Panc1 (cell line): ENCODE measurements at regions not wholly inside any gene's neighbourhood (a gene's known extent, or its start where the extent isn't known, plus 50 kb on each side); places are given as distances from the start of the nearest gene placed in this dataset.

ENCODE experiments used
- ATAC-seq: fragments of 200-7000 bp; cut with Tn5 transposase; 2 replicates; pipeline ENCODE4 v1.9.1; 2020; ENCODE audit warnings: mild to moderate bottlenecking, moderate library complexity
- BruUV-seq: library from RNA; stranded (reverse); fragments of 400-500 nt; replicated peaks from 2 replicates; lab custom pipeline; 2021; lab: Mats Ljungman, UMichigan
- CTCF ChIA-PET: fragments of 300-600 bp; sonication (Branson Sonifier 250); formaldehyde crosslinking; loops from one replicate; lab custom pipeline; 2022; ENCODE audit warnings: antibody characterized with exemption; lab: Charles Lee
- POLR2A ChIA-PET: fragments of 300-600 bp; sonication (Branson Sonifier 250); formaldehyde crosslinking; loops from one replicate; lab custom pipeline; 2022; ENCODE audit warnings: antibody characterized with exemption; lab: Charles Lee
- DNase-seq: peaks from one replicate; pipeline ENCODE4 v3.0.0-alpha.2; 2010; ENCODE audit warnings: low read depth, low spot score
- H3K27ac ChIP-seq: 2 replicates; pipeline ENCODE4 v1.5.1; 2011; ENCODE audit warnings: mild to moderate bottlenecking, low read length, inconsistent platforms
- H3K27me3 ChIP-seq: fragments of 200-500 bp; sonication (Bioruptor generic); 2 replicates; pipeline ENCODE4 v1.6.0; 2014; ENCODE audit warnings: low read length, inconsistent platforms; ENCODE audit not compliant: control insufficient read depth, insufficient read depth
- H3K36me3 ChIP-seq: fragments of 200-500 bp; sonication (Bioruptor generic); 2 replicates; pipeline ENCODE4 v1.5.1; 2014; ENCODE audit warnings: inconsistent platforms, mild to moderate bottlenecking, low read length, moderate library complexity; ENCODE audit not compliant: control insufficient read depth, insufficient read depth
- H3K4me1 ChIP-seq: 2 replicates; pipeline ENCODE4 v1.5.1; 2011; ENCODE audit warnings: inconsistent platforms, mild to moderate bottlenecking, low read length, moderate library complexity; ENCODE audit not compliant: control insufficient read depth, insufficient read depth
- H3K4me3 ChIP-seq, 2 experiments: 2 replicates each; pipeline ENCODE4 v1.5.1; 2011 to 2012; ENCODE audit warnings: low read depth in 2 of 2, low read length in 2 of 2, mild to moderate bottlenecking in 2 of 2, inconsistent platforms in 1 of 2, moderate library complexity in 1 of 2
- H3K9me3 ChIP-seq: fragments of 200-500 bp; sonication (Bioruptor generic); 2 replicates; pipeline ENCODE4 v1.5.1; 2014; ENCODE audit warnings: low read depth, mild to moderate bottlenecking, inconsistent platforms, low read length, moderate library complexity; ENCODE audit not compliant: control insufficient read depth, insufficient read depth
- CTCF ChIP-seq: fragments of 450-650 bp; IDR thresholded peaks from 2 replicates; pipeline ENCODE4 v1.5.1; 2017; ENCODE audit warnings: mild to moderate bottlenecking
- POLR2AphosphoS5 ChIP-seq: IDR thresholded peaks from 2 replicates; pipeline ENCODE4 v1.6.1; 2012; ENCODE audit warnings: mild to moderate bottlenecking, low read depth, low read length, moderate library complexity
- REST ChIP-seq, 2 experiments: IDR thresholded peaks; 2 replicates each; pipeline ENCODE4 v1.6.1; 2011 to 2012; ENCODE audit warnings: low read depth in 2 of 2, control low read depth in 1 of 2, low read length in 1 of 2, mild to moderate bottlenecking in 1 of 2, moderate library complexity in 1 of 2; ENCODE audit not compliant: insufficient read depth in 1 of 2
- SIN3A ChIP-seq: IDR thresholded peaks from 2 replicates; pipeline ENCODE4 v1.6.1; 2012; ENCODE audit warnings: low read depth, mild to moderate bottlenecking, low read length, moderate library complexity, borderline replicate concordance; ENCODE audit not compliant: insufficient read depth
- TCF7L2 ChIP-seq: IDR thresholded peaks from 2 replicates; pipeline ENCODE4 v1.6.1; 2011; ENCODE audit warnings: mild to moderate bottlenecking, low read depth, low read length, inconsistent platforms
- in situ Hi-C: cut with HindIII; loops from 2 replicates; pipeline ENCODE4 v1.10.0; 2016; ENCODE audit warnings: low sequenced_read_pairs, low pct_unique_long_range_greater_than_20kb
- intact Hi-C: fragments of 100-400 bp; cut with micrococcal nuclease; formaldehyde crosslinking; loops from one replicate; pipeline ENCODE4 v1.10.0; 2022; ENCODE audit not compliant: unreplicated experiment

- ChIA-PET CTCF (no interaction called here), POLR2A (no interaction called here)
- no TSS peak for BruUV-seq
- Histone ChIP-seq H3K4me3 (no peak overlapping the region), H3K9me3 (no peaks in the 10 kb centered on the region), H3K27ac (no peak overlapping the region), H3K27me3 (no peaks in the 10 kb centered on the region), H3K4me1 (no peaks in the 10 kb centered on the region), H3K36me3 (no peaks in the 10 kb centered on the region)
- TF ChIP-seq SIN3A = no peak
- TF ChIP-seq REST (IDR thresholded peaks at IDR 0.05; ENCODE audit: insufficient read depth in 1 of 2, low read depth in 2 of 2, low read length in 1 of 2) = no peak
- ATAC-seq = no peak
- DNase-seq = no peak
- in situ Hi-C loops (no loop called here), intact Hi-C loops (no loop called here)
Measured at GRCh38 chr13:31891472-31891871, 140.1 kb upstream of the FRY start.

GRCh38 chr13:31894931-31895330 is 136.6 kb upstream of the FRY start:
- ChIA-PET POLR2A (no interaction called here), CTCF (no interaction called here)
- TF ChIP-seq TCF7L2 (no peak), REST (IDR thresholded peaks at IDR 0.05; ENCODE audit: insufficient read depth in 1 of 2, low read depth in 2 of 2, low read length in 1 of 2) (no peak), SIN3A (no peak), POLR2AphosphoS5 (no peak), CTCF (no peak)
- no TSS peak for BruUV-seq
- H3K27me3 ChIP-seq = no peaks in the 10 kb centered on the region
- no peaks in the 10 kb centered on the region for H3K4me1 ChIP-seq
- in situ Hi-C loops = no loop called here
- no peak overlapping the region for H3K27ac ChIP-seq
- no peaks in the 10 kb centered on the region for H3K36me3 ChIP-seq
- no peak for ATAC-seq
- intact Hi-C loops = no loop called here
- H3K9me3 ChIP-seq = no peaks in the 10 kb centered on the region
- no peak overlapping the region for H3K4me3 ChIP-seq
- DNase-seq = no peak
